Ascending aorta (tissue), 2 donors: ENCODE measurements at regions not wholly inside any gene's neighbourhood (a gene's known extent, or its start where the extent isn't known, plus 50 kb on each side); places are given as distances from the start of the nearest gene placed in this dataset.
A peak's percentile ranks its signal among the peaks of the same experiment; 100 is the strongest.

Experiments
- DNase-seq, 2 donors: peaks; one replicate each; pipeline ENCODE4 v3.0.0-alpha.2; 2019; ENCODE audit warnings: low spot score in 2 of 2
- H3K27ac ChIP-seq, 2 donors: fragments of 200-600 bp; sonication (generic); one replicate each; pipeline ENCODE4 v1.5.1; 2016 to 2017; ENCODE audit warnings: mild to moderate bottlenecking in 1 of 2
- H3K27me3 ChIP-seq: fragments of 200-600 bp; sonication (generic); one replicate; pipeline ENCODE4 v1.5.1; 2017
- H3K36me3 ChIP-seq, 2 donors: fragments of 200-600 bp; sonication (generic); one replicate each; pipeline ENCODE4 v1.5.1; 2016
- H3K4me1 ChIP-seq, 2 donors: fragments of 200-600 bp; sonication (generic); one replicate each; pipeline ENCODE4 v1.5.1; 2016 to 2017; ENCODE audit warnings: mild to moderate bottlenecking in 1 of 2
- H3K4me3 ChIP-seq, 2 donors: fragments of 200-600 bp; sonication (generic); one replicate each; pipeline ENCODE4 v1.5.1; 2016 to 2017; ENCODE audit warnings: mild to moderate bottlenecking in 1 of 2
- H3K9me3 ChIP-seq, 2 donors: fragments of 200-600 bp; sonication (generic); one replicate each; pipeline ENCODE4 v1.5.1; 2016
- intact Hi-C: fragments of 100-400 bp; cut with DNase I; formaldehyde crosslinking; loops from one replicate; pipeline ENCODE4 v1.15.1; 2023
- TF ChIP-seq, protein P1 (sequence below), 3 experiments: fragments of 200-600 bp in 2 of 3; fragments of 450-650 bp in 1 of 3; sonication (generic) in 2 of 3; IDR thresholded peaks; one replicate each; pipeline ENCODE4 v1.5.1; 2016 to 2019; ENCODE audit warnings: antibody characterized with exemption in 3 of 3, mild to moderate bottlenecking in 1 of 3, moderate library complexity in 1 of 3

DNA sequence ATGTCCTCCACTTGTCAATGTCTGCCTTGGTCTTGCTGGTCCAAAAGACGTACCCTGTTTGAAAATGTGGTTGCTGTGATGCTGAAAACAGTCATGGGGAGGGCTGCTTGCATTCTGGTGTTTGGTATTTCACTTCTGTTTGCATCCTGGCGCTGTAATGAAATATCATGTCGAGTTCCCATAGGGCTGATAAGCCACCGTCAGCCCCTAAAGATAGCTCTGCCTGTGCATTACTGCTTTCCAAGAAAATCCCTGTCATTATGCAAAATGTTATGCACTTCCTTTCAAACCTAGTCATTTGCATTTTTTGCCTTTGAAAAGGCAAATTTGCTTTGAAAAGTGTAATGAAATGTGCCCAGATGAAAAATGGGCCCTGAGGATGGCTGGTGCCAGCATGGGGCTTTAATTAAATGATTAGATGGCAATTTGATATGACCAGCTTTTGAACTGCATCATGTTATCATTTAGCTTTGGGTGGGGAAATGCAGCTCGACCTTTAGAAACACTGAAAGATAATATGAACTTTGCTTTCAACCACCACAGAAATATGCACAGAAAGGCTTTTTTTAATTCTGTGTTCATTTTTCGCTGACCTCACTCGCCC is 374.4 kb upstream of the SGCD start:
- TF ChIP-seq, protein P1, sequence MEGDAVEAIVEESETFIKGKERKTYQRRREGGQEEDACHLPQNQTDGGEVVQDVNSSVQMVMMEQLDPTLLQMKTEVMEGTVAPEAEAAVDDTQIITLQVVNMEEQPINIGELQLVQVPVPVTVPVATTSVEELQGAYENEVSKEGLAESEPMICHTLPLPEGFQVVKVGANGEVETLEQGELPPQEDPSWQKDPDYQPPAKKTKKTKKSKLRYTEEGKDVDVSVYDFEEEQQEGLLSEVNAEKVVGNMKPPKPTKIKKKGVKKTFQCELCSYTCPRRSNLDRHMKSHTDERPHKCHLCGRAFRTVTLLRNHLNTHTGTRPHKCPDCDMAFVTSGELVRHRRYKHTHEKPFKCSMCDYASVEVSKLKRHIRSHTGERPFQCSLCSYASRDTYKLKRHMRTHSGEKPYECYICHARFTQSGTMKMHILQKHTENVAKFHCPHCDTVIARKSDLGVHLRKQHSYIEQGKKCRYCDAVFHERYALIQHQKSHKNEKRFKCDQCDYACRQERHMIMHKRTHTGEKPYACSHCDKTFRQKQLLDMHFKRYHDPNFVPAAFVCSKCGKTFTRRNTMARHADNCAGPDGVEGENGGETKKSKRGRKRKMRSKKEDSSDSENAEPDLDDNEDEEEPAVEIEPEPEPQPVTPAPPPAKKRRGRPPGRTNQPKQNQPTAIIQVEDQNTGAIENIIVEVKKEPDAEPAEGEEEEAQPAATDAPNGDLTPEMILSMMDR (IDR thresholded peaks at IDR 0.05), result no peak
- intact Hi-C loops, result no loop called here
- no peaks in the 10 kb centered on the region for H3K9me3 ChIP-seq
- no peak for DNase-seq
- H3K36me3 ChIP-seq, result no peaks in the 10 kb centered on the region
- no peak overlapping the region for H3K4me3 ChIP-seq
- H3K27me3 ChIP-seq, result no peaks in the 10 kb centered on the region
- H3K4me1 ChIP-seq, result no peaks in the 10 kb centered on the region
- H3K27ac ChIP-seq, result no peak overlapping the region

DNA sequence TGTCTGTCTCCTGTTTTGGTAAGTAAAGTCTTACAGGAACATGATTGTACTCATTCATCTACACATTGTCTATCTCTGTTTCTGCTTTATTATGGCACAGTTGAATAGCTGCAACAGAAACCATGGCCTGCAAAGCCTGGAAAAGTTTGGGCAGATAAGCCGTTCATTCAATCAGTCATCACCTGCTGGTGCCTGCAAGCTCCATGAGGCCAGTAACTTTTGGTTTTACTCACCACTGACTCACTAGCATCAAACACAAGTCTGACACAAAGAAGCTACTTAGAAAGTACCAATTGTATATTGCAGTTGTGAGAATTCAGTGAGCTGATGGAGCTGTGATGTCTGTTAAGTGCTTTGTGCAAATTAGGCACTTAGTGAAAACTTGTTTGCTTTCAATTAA is 373.6 kb upstream of the SGCD start:
- TF ChIP-seq, protein P1 (IDR thresholded peaks at IDR 0.05), result no peak
- no peaks in the 10 kb centered on the region for H3K4me1 ChIP-seq
- intact Hi-C loops, result no loop called here
- H3K4me3 ChIP-seq, result no peak overlapping the region
- no peak overlapping the region for H3K27ac ChIP-seq
- DNase-seq, result no peak
- no peaks in the 10 kb centered on the region for H3K9me3 ChIP-seq
- no peaks in the 10 kb centered on the region for H3K27me3 ChIP-seq
- H3K36me3 ChIP-seq, result no peaks in the 10 kb centered on the region

DNA sequence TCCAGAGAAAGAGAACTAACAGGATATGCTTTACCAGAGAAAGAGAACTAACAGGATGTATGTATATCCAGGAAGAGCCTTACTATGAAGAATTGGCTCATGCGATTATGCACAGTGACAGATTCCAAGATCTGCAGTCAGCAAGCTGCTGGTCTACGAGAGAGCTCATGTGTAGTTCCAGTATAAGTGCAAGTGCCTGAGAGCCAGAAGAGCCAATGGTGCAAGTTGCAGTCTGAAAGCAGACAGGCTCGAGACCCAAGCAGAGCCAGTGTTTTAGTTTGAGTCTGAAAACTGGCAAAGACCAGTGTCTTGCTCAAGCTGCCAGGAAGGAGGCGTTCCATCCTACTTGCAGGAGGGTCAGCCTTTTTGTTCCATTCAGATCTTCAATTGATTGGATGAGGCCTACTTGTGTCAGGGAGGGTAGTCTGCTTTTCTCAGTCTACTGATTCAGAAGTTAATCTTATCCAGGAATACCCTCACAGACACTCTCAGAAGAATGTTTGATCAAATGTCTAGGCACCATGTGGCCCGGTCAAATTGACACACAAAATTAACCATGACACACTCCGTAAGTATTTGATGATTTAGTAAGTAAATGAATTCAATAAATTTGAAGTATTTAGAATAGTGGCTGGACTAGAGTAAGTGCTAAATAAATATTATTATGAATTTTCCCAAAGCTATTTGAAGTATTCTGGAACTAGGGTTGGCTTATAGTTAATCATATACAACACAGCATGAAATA is 372.1 kb upstream of the SGCD start:
- Histone ChIP-seq H3K27me3 (no peaks in the 10 kb centered on the region), H3K4me1 (no peaks in the 10 kb centered on the region), H3K4me3 (no peak overlapping the region), H3K36me3 (no peaks in the 10 kb centered on the region), H3K27ac (peak overlapping the region in 1 of 2 donors; percentile 20), H3K9me3 (no peaks in the 10 kb centered on the region)
- intact Hi-C loops, result no loop called here
- TF ChIP-seq, protein P1 (IDR thresholded peaks at IDR 0.05), result no peak
- DNase-seq, result no peak

DNA sequence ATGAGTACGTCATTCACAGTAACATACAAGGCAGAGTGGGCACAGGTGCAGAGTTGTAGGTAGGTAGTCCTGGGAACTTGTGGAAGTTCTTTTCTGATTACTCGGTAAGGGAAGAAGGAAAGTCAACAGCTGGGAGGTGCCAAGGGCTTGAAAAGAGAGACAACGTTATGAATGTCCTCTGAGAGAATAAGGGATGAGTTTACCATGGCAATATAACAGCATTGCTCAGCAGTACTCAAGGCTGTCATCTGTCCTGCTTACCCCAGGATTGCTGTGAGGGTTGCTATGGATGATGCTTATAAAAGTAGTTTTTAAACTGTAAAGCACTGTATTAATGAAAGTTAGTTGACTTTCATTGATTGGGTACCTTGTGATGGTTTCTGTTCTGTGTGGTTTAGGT is 369.1 kb upstream of the SGCD start:
- Histone ChIP-seq H3K4me1 (no peaks in the 10 kb centered on the region), H3K9me3 (no peaks in the 10 kb centered on the region), H3K36me3 (no peaks in the 10 kb centered on the region), H3K4me3 (no peak overlapping the region), H3K27me3 (no peaks in the 10 kb centered on the region), H3K27ac (no peak overlapping the region)
- intact Hi-C loops, result no loop called here
- TF ChIP-seq, protein P1 (IDR thresholded peaks at IDR 0.05), result no peak
- no peak for DNase-seq

DNA sequence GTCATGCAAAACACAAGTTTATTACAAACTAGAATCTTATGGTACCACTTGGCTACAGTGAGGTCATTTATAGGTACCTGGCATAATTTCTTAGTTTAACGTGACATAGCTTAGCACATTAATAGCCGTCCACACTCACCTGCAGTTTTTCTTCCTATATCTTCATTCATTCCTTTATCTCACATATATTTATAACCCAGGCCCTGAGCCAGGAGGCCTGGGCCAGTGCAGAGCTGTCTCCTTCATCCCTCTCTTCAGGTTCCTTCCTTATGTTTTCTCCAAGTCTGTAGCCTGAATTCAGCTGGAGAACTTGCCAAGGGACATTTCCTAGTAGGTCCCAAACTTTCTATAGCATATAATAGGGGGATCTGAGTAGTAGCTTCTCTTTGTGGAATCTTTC is 367.9 kb upstream of the SGCD start:
- no peak for DNase-seq
- intact Hi-C loops, result no loop called here
- Histone ChIP-seq H3K4me1 (no peaks in the 10 kb centered on the region), H3K27me3 (no peaks in the 10 kb centered on the region), H3K36me3 (no peaks in the 10 kb centered on the region), H3K9me3 (no peaks in the 10 kb centered on the region), H3K4me3 (no peak overlapping the region), H3K27ac (no peak overlapping the region)
- TF ChIP-seq, protein P1 (IDR thresholded peaks at IDR 0.05), result no peak
